Activated CD4-positive, alpha-beta memory T cell treated with anti-CD3 and anti-CD28 coated beads, Interleukin-2, amount 10 ng/mL, durations not matched to agents 7 days and 5 days (primary cell): ENCODE measurements at regions not wholly inside any gene's neighbourhood (a gene's known extent, or its start where the extent isn't known, plus 50 kb on each side); places are given as distances from the start of the nearest gene placed in this dataset.
"Not testable (repeated sequence)": the region's sequence is repeated elsewhere in the genome, so short reads cannot be mapped to it uniquely, and the experiment has no call there.

Experiments
- CTCF ChIA-PET: fragments of 350-600 bp; sonication (Branson Sonifier 250); formaldehyde crosslinking; loops from one replicate; lab custom pipeline; 2021; ENCODE audit warnings: antibody characterized with exemption, inconsistent platforms; lab: Charles Lee
- POLR2A ChIA-PET: fragments of 350-600 bp; sonication (Branson Sonifier 250); formaldehyde crosslinking; loops from one replicate; lab custom pipeline; 2021; ENCODE audit warnings: antibody characterized with exemption; lab: Charles Lee
- DNase-seq: peaks from one replicate; pipeline ENCODE4 v3.0.0-alpha.2; 2020
- H3K27ac Mint-ChIP-seq: one replicate; pipeline ENCODE4 v1.8.0; 2021; ENCODE audit warnings: mild to moderate bottlenecking, mixed read lengths
- H3K27me3 Mint-ChIP-seq: one replicate; pipeline ENCODE4 v1.8.0; 2021; ENCODE audit warnings: mixed read lengths
- H3K36me3 Mint-ChIP-seq: one replicate; pipeline ENCODE4 v1.8.0; 2021; ENCODE audit warnings: low read depth, mixed read lengths
- H3K4me1 Mint-ChIP-seq: one replicate; pipeline ENCODE4 v1.8.0; 2021; ENCODE audit warnings: mixed read lengths
- H3K4me3 Mint-ChIP-seq: one replicate; pipeline ENCODE4 v1.8.0; 2021; ENCODE audit warnings: mild to moderate bottlenecking, mixed read lengths
- H3K9me3 Mint-ChIP-seq: one replicate; pipeline ENCODE4 v1.8.0; 2021; ENCODE audit warnings: mixed read lengths

- peaks cover 6% of the 10 kb centered on the region for H3K27me3 Mint-ChIP-seq
- H3K9me3 Mint-ChIP-seq: no peaks in the 10 kb centered on the region
- ChIA-PET CTCF (no interaction called here), POLR2A (no interaction called here)
- peaks cover 14% of the 10 kb centered on the region for H3K4me1 Mint-ChIP-seq
- no peak for DNase-seq
- no peaks in the 10 kb centered on the region for H3K36me3 Mint-ChIP-seq
- no peak overlapping the region for H3K27ac Mint-ChIP-seq
- H3K4me3 Mint-ChIP-seq: no peak overlapping the region
These were observed 81.3 kb upstream of the NID2 start for GRCh38 chr14:52150162-52150561.

- H3K27ac Mint-ChIP-seq: no peak overlapping the region
- POLR2A ChIA-PET: no interaction called here
These were observed 79.5 kb upstream of the NID2 start for GRCh38 chr14:52148371-52148770.

GRCh38 chr14:52146504-52146903, 77.6 kb upstream of the NID2 start:
- Mint-ChIP-seq H3K4me1 (no peaks in the 10 kb centered on the region), H3K4me3 (no peak overlapping the region), H3K9me3 (no peaks in the 10 kb centered on the region), H3K27me3 (peaks cover 6% of the 10 kb centered on the region), H3K27ac (no peak overlapping the region), H3K36me3 (no peaks in the 10 kb centered on the region)
- ChIA-PET POLR2A (no interaction called here), CTCF (no interaction called here)
- DNase-seq: no peak

More at GRCh38 chr14:52148371-52148770, 79.5 kb upstream of the NID2 start:
- H3K9me3 Mint-ChIP-seq: no peaks in the 10 kb centered on the region
- no peak for DNase-seq
- peaks cover 6% of the 10 kb centered on the region for H3K27me3 Mint-ChIP-seq
- no peak overlapping the region for H3K4me3 Mint-ChIP-seq
- no peaks in the 10 kb centered on the region for H3K36me3 Mint-ChIP-seq
- no peaks in the 10 kb centered on the region for H3K4me1 Mint-ChIP-seq
- CTCF ChIA-PET: interaction anchor here (0.7 kb wide), 1 partner anchor 53 kb away, joined by 4 read pairs; no protein-coding TSS in a partner anchor

- H3K27me3 Mint-ChIP-seq, H3K9me3 Mint-ChIP-seq, DNase-seq, H3K4me3 Mint-ChIP-seq, H3K36me3 Mint-ChIP-seq, H3K27ac Mint-ChIP-seq, H3K4me1 Mint-ChIP-seq, CTCF ChIA-PET, POLR2A ChIA-PET: not testable (repeated sequence)
These were observed 75.2 kb upstream of the NID2 start for GRCh38 chr14:52144099-52144498.

- Mint-ChIP-seq H3K9me3 (no peaks in the 10 kb centered on the region), H3K36me3 (no peaks in the 10 kb centered on the region), H3K27ac (no peak overlapping the region), H3K4me1 (no peaks in the 10 kb centered on the region), H3K27me3 (no peaks in the 10 kb centered on the region), H3K4me3 (no peak overlapping the region)
- ChIA-PET POLR2A (no interaction called here), CTCF (no interaction called here)
- DNase-seq: no peak
These were observed 73.6 kb upstream of the NID2 start for GRCh38 chr14:52142504-52142903.

GRCh38 chr14:52131640-52132320, 62.9 kb upstream of the NID2 start:
- POLR2A ChIA-PET: no interaction called here
- no peaks in the 10 kb centered on the region for H3K4me1 Mint-ChIP-seq
- no peaks in the 10 kb centered on the region for H3K36me3 Mint-ChIP-seq
- CTCF ChIA-PET: no interaction called here
- peaks cover 6% of the 10 kb centered on the region for H3K9me3 Mint-ChIP-seq
- no peak overlapping the region for H3K27ac Mint-ChIP-seq
- peak; percentile 21 for DNase-seq
- H3K4me3 Mint-ChIP-seq: no peak overlapping the region
- H3K27me3 Mint-ChIP-seq: peaks cover 2% of the 10 kb centered on the region

- peaks cover 11% of the 10 kb centered on the region for H3K4me1 Mint-ChIP-seq
- DNase-seq: no peak
- CTCF ChIA-PET: no interaction called here
- H3K27me3 Mint-ChIP-seq: peaks cover 6% of the 10 kb centered on the region
- no peaks in the 10 kb centered on the region for H3K9me3 Mint-ChIP-seq
- POLR2A ChIA-PET: no interaction called here
- H3K27ac Mint-ChIP-seq: no peak overlapping the region
- H3K4me3 Mint-ChIP-seq: no peak overlapping the region
- H3K36me3 Mint-ChIP-seq: no peaks in the 10 kb centered on the region
These were observed 60.9 kb upstream of the NID2 start for GRCh38 chr14:52129721-52130120.

- peaks cover 11% of the 10 kb centered on the region for H3K4me1 Mint-ChIP-seq
- DNase-seq: no peak
- CTCF ChIA-PET: no interaction called here
- H3K9me3 Mint-ChIP-seq: no peaks in the 10 kb centered on the region
- POLR2A ChIA-PET: no interaction called here
- no peak overlapping the region for H3K27ac Mint-ChIP-seq
- no peak overlapping the region for H3K4me3 Mint-ChIP-seq
- H3K36me3 Mint-ChIP-seq: no peaks in the 10 kb centered on the region
- H3K27me3 Mint-ChIP-seq: peaks cover 4% of the 10 kb centered on the region
These were observed 57.0 kb upstream of the NID2 start for GRCh38 chr14:52125885-52126284.

- Mint-ChIP-seq H3K4me1 (peaks cover 11% of the 10 kb centered on the region), H3K27ac (no peak overlapping the region), H3K36me3 (no peaks in the 10 kb centered on the region), H3K27me3 (peaks cover 4% of the 10 kb centered on the region), H3K9me3 (no peaks in the 10 kb centered on the region), H3K4me3 (no peak overlapping the region)
- CTCF ChIA-PET: no interaction called here
- POLR2A ChIA-PET: no interaction called here
- DNase-seq: no peak
These were observed 56.2 kb upstream of the NID2 start for GRCh38 chr14:52124791-52125684.

GRCh38 chr14:52122163-52122562, 53.3 kb upstream of the NID2 start:
- H3K9me3 Mint-ChIP-seq, H3K4me3 Mint-ChIP-seq, CTCF ChIA-PET, POLR2A ChIA-PET, H3K27ac Mint-ChIP-seq, DNase-seq, H3K36me3 Mint-ChIP-seq, H3K27me3 Mint-ChIP-seq: not testable (repeated sequence)
- H3K4me1 Mint-ChIP-seq: peaks cover 11% of the 10 kb centered on the region

- Mint-ChIP-seq H3K9me3 (no peaks in the 10 kb centered on the region), H3K36me3 (no peaks in the 10 kb centered on the region), H3K4me1 (peaks cover 11% of the 10 kb centered on the region), H3K4me3 (no peak overlapping the region), H3K27me3 (peaks cover 7% of the 10 kb centered on the region), H3K27ac (no peak overlapping the region)
- no peak for DNase-seq
- POLR2A ChIA-PET: no interaction called here
- CTCF ChIA-PET: no interaction called here
These were observed 52.6 kb upstream of the NID2 start for GRCh38 chr14:52121441-52121840.

- no peaks in the 10 kb centered on the region for H3K36me3 Mint-ChIP-seq
- DNase-seq: no peak
- H3K4me1 Mint-ChIP-seq: no peaks in the 10 kb centered on the region
- H3K4me3 Mint-ChIP-seq: no peak overlapping the region
- H3K9me3 Mint-ChIP-seq: no peaks in the 10 kb centered on the region
- CTCF ChIA-PET: no interaction called here
- POLR2A ChIA-PET: no interaction called here
- H3K27ac Mint-ChIP-seq: no peak overlapping the region
- peaks cover 3% of the 10 kb centered on the region for H3K27me3 Mint-ChIP-seq
These were observed 50.2 kb upstream of the NID2 start for GRCh38 chr14:52119030-52119429.
